ENCODE measurements at regions not wholly inside any gene's neighbourhood (a gene's known extent, or its start where the extent isn't known, plus 50 kb on each side); places are given as distances from the start of the nearest gene placed in this dataset.
"Not testable (repeated sequence)": the region's sequence is repeated elsewhere in the genome, so short reads cannot be mapped to it uniquely, and the experiment has no call there.

GRCh38 chr11:86164106-86164505 is 80.4 kb upstream of the EED start:
- Histone ChIP-seq H3K4me1 (ENCODE audit: control insufficient read depth, insufficient read depth, low read length) (peaks cover 30% of the 10 kb centered on the region), H3K9me3 (replicated peaks; ENCODE audit: low read length) (no peaks in the 10 kb centered on the region), H3K4me2 (ENCODE audit: low read length) (no peak overlapping the region), H3K4me3 (ENCODE audit: low read length) (no peak overlapping the region), H3K27me3 (ENCODE audit: control insufficient read depth, insufficient read depth, low read length) (no peaks in the 10 kb centered on the region), H3K9ac (ENCODE audit: low read depth, low read length) (no peak overlapping the region), H3K36me3 (ENCODE audit: insufficient read depth, low read length) (no peaks in the 10 kb centered on the region)

DNA sequence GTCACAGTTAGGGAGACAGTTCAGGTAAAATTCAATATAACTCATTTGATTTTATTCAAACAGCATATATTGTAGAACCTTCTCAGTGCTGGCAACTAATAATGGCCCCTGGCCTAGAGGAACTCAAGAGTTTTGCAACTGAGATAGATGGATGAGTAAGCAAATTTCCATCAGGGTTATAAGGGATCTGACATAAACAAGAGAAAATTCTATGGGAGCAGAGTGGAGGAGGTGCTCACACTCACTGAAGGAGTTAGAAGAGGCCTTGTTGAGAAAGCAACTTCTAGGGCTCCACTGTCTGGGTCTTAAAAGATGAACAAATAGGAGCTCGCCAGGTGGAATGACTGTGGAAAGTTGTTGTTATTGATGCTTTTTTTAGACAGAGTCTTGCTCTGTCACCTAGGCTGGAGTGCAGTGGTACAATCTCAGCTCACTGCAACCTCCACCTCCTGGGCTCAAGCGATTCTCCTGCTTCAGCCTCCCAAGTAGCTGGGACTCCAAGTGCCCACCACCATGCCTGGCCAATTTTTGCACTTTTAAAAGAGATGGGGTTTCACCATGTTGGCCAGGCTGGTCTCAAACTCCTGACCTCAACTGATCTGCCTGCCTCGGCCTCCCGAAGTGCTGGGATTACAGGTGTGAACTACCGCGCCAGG is 81.2 kb upstream of the EED start:
- H3K4me3 ChIP-seq (ENCODE audit: low read length); H3K4me2 ChIP-seq (ENCODE audit: low read length); H3K27me3 ChIP-seq (ENCODE audit: control insufficient read depth, insufficient read depth, low read length); H3K9ac ChIP-seq (ENCODE audit: low read depth, low read length); H3K36me3 ChIP-seq (ENCODE audit: insufficient read depth, low read length); H3K9me3 ChIP-seq (replicated peaks; ENCODE audit: low read length): not testable (repeated sequence)
- H3K4me1 ChIP-seq (ENCODE audit: control insufficient read depth, insufficient read depth, low read length), result peaks cover 30% of the 10 kb centered on the region

DNA sequence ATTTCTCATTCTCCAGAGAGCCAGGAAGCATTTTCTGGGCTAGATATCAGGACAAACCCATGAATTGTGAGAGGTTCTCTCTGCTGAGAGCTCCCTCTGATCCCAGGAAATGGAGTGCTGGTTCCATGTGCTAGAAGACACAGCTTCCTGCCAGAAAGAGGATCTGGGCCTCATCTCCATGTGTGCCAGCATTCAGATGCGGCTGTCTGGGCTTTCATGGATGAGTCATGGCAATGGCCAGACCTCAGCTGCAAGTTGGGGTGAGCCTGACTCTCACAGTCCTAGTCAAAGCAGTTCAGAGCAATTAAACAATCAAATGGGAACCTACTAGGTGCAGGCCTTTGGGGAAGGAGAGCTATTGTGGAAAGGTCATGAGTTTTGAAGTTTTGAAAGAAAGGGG is 82.3 kb upstream of the EED start:
- H3K4me3 ChIP-seq (ENCODE audit: low read length), result no peak overlapping the region
- H3K4me1 ChIP-seq (ENCODE audit: control insufficient read depth, insufficient read depth, low read length), result peaks cover 30% of the 10 kb centered on the region
- H3K36me3 ChIP-seq (ENCODE audit: insufficient read depth, low read length), result no peaks in the 10 kb centered on the region
- no peak overlapping the region for H3K4me2 ChIP-seq (ENCODE audit: low read length)
- H3K27me3 ChIP-seq (ENCODE audit: control insufficient read depth, insufficient read depth, low read length), result no peaks in the 10 kb centered on the region
- H3K9me3 ChIP-seq (replicated peaks; ENCODE audit: low read length), result no peaks in the 10 kb centered on the region
- no peak overlapping the region for H3K9ac ChIP-seq (ENCODE audit: low read depth, low read length)

- Histone ChIP-seq H3K4me2 (ENCODE audit: low read length) (no peak overlapping the region), H3K36me3 (ENCODE audit: insufficient read depth, low read length) (no peaks in the 10 kb centered on the region), H3K27me3 (ENCODE audit: control insufficient read depth, insufficient read depth, low read length) (no peaks in the 10 kb centered on the region), H3K9me3 (replicated peaks; ENCODE audit: low read length) (no peaks in the 10 kb centered on the region), H3K4me1 (ENCODE audit: control insufficient read depth, insufficient read depth, low read length) (peaks cover 30% of the 10 kb centered on the region), H3K9ac (ENCODE audit: low read depth, low read length) (no peak overlapping the region), H3K4me3 (ENCODE audit: low read length) (no peak overlapping the region)
Observed at GRCh38 chr11:86161837-86162236, 82.7 kb upstream of the EED start.

GRCh38 chr11:86161336-86161735 is 83.2 kb upstream of the EED start:
- H3K36me3 ChIP-seq (ENCODE audit: insufficient read depth, low read length), result no peaks in the 10 kb centered on the region
- H3K9ac ChIP-seq (ENCODE audit: low read depth, low read length), result no peak overlapping the region
- no peaks in the 10 kb centered on the region for H3K27me3 ChIP-seq (ENCODE audit: control insufficient read depth, insufficient read depth, low read length)
- H3K4me2 ChIP-seq (ENCODE audit: low read length), result no peak overlapping the region
- H3K4me1 ChIP-seq (ENCODE audit: control insufficient read depth, insufficient read depth, low read length), result peaks cover 30% of the 10 kb centered on the region
- H3K9me3 ChIP-seq (replicated peaks; ENCODE audit: low read length), result no peaks in the 10 kb centered on the region
- no peak overlapping the region for H3K4me3 ChIP-seq (ENCODE audit: low read length)

DNA sequence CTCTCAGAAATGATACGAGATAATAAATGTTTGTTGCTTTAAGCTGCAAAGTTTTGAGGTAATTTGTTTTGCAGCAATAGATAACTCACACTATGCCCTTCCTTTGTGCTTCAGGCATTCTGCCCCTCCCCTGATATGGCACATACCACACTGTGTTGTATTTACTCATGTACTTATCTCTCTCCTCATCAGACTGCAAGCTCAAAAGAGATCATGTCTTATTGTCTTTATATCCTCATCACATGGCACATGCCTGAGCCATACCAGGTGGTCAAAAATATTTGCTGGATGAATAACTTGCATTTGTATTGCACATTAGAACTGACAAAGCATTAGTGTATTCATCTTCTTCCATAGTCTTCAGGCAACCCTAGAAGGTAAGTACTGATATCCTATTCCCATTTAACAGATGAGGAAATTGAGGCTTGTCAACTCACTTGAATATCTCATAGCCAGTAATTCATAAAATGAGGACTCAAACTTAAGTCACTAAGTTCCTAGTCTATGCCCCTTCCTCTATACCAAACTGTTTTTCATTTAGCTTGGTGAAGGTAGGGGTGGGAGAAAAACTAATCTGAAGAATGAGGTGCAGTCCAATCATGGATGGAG is 83.9 kb upstream of the EED start:
- H3K4me2 ChIP-seq (ENCODE audit: low read length), result no peak overlapping the region
- no peak overlapping the region for H3K4me3 ChIP-seq (ENCODE audit: low read length)
- H3K9ac ChIP-seq (ENCODE audit: low read depth, low read length), result no peak overlapping the region
- H3K27me3 ChIP-seq (ENCODE audit: control insufficient read depth, insufficient read depth, low read length), result no peaks in the 10 kb centered on the region
- H3K36me3 ChIP-seq (ENCODE audit: insufficient read depth, low read length), result no peaks in the 10 kb centered on the region
- peaks cover 30% of the 10 kb centered on the region for H3K4me1 ChIP-seq (ENCODE audit: control insufficient read depth, insufficient read depth, low read length)
- H3K9me3 ChIP-seq (replicated peaks; ENCODE audit: low read length), result no peaks in the 10 kb centered on the region

GRCh38 chr11:86159581-86159891 is 85.0 kb upstream of the EED start:
- Histone ChIP-seq H3K4me3 (ENCODE audit: low read length) (no peak overlapping the region), H3K27me3 (ENCODE audit: control insufficient read depth, insufficient read depth, low read length) (no peaks in the 10 kb centered on the region), H3K4me1 (ENCODE audit: control insufficient read depth, insufficient read depth, low read length) (peaks cover 30% of the 10 kb centered on the region), H3K9ac (ENCODE audit: low read depth, low read length) (no peak overlapping the region), H3K4me2 (ENCODE audit: low read length) (no peak overlapping the region), H3K36me3 (ENCODE audit: insufficient read depth, low read length) (no peaks in the 10 kb centered on the region), H3K9me3 (replicated peaks; ENCODE audit: low read length) (no peaks in the 10 kb centered on the region)

DNA sequence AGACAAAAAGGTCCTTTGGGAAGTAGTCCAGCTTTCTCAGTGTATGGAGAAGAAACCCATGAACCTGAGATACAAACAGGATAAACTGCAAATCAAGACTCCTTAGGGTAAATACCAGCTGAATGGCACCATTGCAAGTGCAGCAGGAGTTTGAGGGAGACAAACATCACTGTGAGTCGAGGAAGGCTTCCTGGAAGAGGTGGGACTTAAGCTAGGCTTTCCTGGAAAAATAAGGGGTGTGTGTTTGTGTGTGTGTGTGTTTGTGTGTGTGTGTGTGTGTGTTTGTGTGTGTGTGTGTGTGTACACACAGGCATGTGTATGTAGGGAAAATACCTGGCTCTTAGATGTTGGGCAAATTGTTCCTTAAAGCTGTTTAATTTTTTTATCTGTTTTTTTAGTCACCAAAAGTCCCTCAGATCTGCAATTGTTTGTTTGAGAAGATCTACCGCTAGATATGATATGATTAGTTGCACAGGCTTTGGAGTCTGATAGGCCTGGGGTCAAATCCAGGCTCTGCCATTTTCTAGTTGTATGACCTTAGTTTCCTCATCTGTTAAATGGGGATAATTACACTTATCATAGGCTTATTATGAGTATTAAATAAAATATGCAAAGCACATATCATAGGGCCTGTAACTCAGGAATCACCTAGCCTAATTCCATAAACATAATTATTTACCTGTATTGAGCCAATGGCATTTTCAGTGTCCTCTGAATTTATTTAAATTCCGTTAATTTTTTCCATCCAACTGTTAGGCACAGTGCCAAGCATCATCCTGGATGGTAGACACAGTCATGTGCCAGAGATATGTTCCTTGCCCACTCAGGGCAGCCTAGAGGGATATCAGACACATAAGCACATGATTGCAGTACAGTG is 85.6 kb upstream of the EED start:
- H3K4me3 ChIP-seq (ENCODE audit: low read length), result no peak overlapping the region
- no peaks in the 10 kb centered on the region for H3K27me3 ChIP-seq (ENCODE audit: control insufficient read depth, insufficient read depth, low read length)
- no peaks in the 10 kb centered on the region for H3K36me3 ChIP-seq (ENCODE audit: insufficient read depth, low read length)
- peaks cover 30% of the 10 kb centered on the region for H3K4me1 ChIP-seq (ENCODE audit: control insufficient read depth, insufficient read depth, low read length)
- no peaks in the 10 kb centered on the region for H3K9me3 ChIP-seq (replicated peaks; ENCODE audit: low read length)
- no peak overlapping the region for H3K9ac ChIP-seq (ENCODE audit: low read depth, low read length)
- H3K4me2 ChIP-seq (ENCODE audit: low read length), result no peak overlapping the region

DNA sequence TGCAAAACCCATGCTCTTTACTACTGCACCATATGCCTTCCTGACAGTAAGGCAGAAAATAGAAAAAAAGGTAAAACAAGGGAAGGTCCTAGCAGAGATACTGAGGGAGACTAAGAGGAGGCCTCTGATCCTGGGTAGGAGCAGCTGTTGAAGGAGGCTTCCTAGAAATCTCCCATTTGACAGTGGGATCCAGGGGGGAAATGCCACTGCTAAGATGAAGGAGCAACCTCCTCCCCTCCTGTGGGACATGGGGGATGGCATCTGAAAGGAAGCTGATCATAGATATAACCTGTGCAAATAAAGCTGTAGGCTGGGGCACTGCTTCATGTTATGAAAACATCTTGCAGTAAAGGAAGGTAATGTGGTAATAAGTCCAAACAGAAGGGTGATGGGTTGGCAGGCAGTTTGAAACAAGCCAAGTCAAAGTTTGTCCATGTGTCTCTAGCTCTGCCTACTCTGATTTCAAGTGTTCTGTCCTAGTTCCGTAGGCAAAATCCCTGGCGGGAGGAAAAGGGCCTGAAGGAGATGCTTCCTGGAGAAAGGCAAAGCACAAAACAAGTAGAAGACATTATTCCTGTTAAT is 86.7 kb upstream of the EED start:
- H3K4me3 ChIP-seq (ENCODE audit: low read length), result no peak overlapping the region
- no peaks in the 10 kb centered on the region for H3K36me3 ChIP-seq (ENCODE audit: insufficient read depth, low read length)
- H3K9ac ChIP-seq (ENCODE audit: low read depth, low read length), result no peak overlapping the region
- peaks cover 24% of the 10 kb centered on the region for H3K4me1 ChIP-seq (ENCODE audit: control insufficient read depth, insufficient read depth, low read length)
- H3K27me3 ChIP-seq (ENCODE audit: control insufficient read depth, insufficient read depth, low read length), result no peaks in the 10 kb centered on the region
- H3K9me3 ChIP-seq (replicated peaks; ENCODE audit: low read length), result no peaks in the 10 kb centered on the region
- no peak overlapping the region for H3K4me2 ChIP-seq (ENCODE audit: low read length)

GRCh38 chr11:86156397-86156955 is 87.6 kb upstream of the PICALM start:
- H3K4me1 ChIP-seq (ENCODE audit: control insufficient read depth, insufficient read depth, low read length), result peaks cover 24% of the 10 kb centered on the region

GRCh38 chr11:86155200-86155844 is 86.4 kb upstream of the PICALM start:
- Histone ChIP-seq H3K9ac (ENCODE audit: low read depth, low read length) (no peak overlapping the region), H3K4me2 (ENCODE audit: low read length) (no peak overlapping the region), H3K9me3 (replicated peaks; ENCODE audit: low read length) (no peaks in the 10 kb centered on the region), H3K36me3 (ENCODE audit: insufficient read depth, low read length) (no peaks in the 10 kb centered on the region), H3K4me3 (ENCODE audit: low read length) (no peak overlapping the region), H3K27me3 (ENCODE audit: control insufficient read depth, insufficient read depth, low read length) (no peaks in the 10 kb centered on the region), H3K4me1 (ENCODE audit: control insufficient read depth, insufficient read depth, low read length) (peaks cover 27% of the 10 kb centered on the region)

More at GRCh38 chr11:86156397-86156955, 87.6 kb upstream of the PICALM start:
- no peaks in the 10 kb centered on the region for H3K27me3 ChIP-seq (ENCODE audit: control insufficient read depth, insufficient read depth, low read length)
- H3K4me3 ChIP-seq (ENCODE audit: low read length), result no peak overlapping the region
- no peak overlapping the region for H3K4me2 ChIP-seq (ENCODE audit: low read length)
- H3K36me3 ChIP-seq (ENCODE audit: insufficient read depth, low read length), result no peaks in the 10 kb centered on the region
- H3K9ac ChIP-seq (ENCODE audit: low read depth, low read length), result no peak overlapping the region
- no peaks in the 10 kb centered on the region for H3K9me3 ChIP-seq (replicated peaks; ENCODE audit: low read length)

Data from skeletal muscle satellite cell (primary cell).